ENCODE measurements at regions not wholly inside any gene's neighbourhood (a gene's known extent, or its start where the extent isn't known, plus 50 kb on each side); places are given as distances from the start of the nearest gene placed in this dataset.
"Not testable (repeated sequence)": the region's sequence is repeated elsewhere in the genome, so short reads cannot be mapped to it uniquely, and the experiment has no call there.

- no peak for DNase-seq (ENCODE audit: low spot score)
Measured at GRCh38 chr6:9095729-9096128, 660.4 kb upstream of the SLC35B3 start.

- no peak for DNase-seq (ENCODE audit: low spot score)
Measured at GRCh38 chr6:9095137-9095536, 659.8 kb upstream of the SLC35B3 start.

- DNase-seq (ENCODE audit: low spot score) = no peak
Measured at GRCh38 chr6:9089724-9090123, 654.4 kb upstream of the SLC35B3 start.

- DNase-seq (ENCODE audit: low spot score) = no peak
Measured at GRCh38 chr6:9087470-9087869, 652.1 kb upstream of the SLC35B3 start.

- DNase-seq (ENCODE audit: low spot score) = no peak
Measured at GRCh38 chr6:9086331-9086730, 651.0 kb upstream of the SLC35B3 start.

- no peak for DNase-seq (ENCODE audit: low spot score)
Measured at GRCh38 chr6:9085709-9086070, 650.3 kb upstream of the SLC35B3 start.

GRCh38 chr6:9085054-9085708, 649.8 kb upstream of the SLC35B3 start:
- DNase-seq (ENCODE audit: low spot score) = no peak

GRCh38 chr6:9083108-9083507, 647.8 kb upstream of the SLC35B3 start:
- no peak for DNase-seq (ENCODE audit: low spot score)

GRCh38 chr6:9066726-9067125, 631.4 kb upstream of the SLC35B3 start:
- DNase-seq (ENCODE audit: low spot score) = no peak

GRCh38 chr6:9064156-9064555, 628.8 kb upstream of the SLC35B3 start:
- DNase-seq (ENCODE audit: low spot score) = no peak

GRCh38 chr6:9062596-9062995, 627.3 kb upstream of the SLC35B3 start:
- DNase-seq (ENCODE audit: low spot score) = no peak

- DNase-seq (ENCODE audit: low spot score) = no peak
Measured at GRCh38 chr6:9057937-9058336, 622.6 kb upstream of the SLC35B3 start.

GRCh38 chr6:9056556-9056955, 621.2 kb upstream of the SLC35B3 start:
- no peak for DNase-seq (ENCODE audit: low spot score)

- no peak for DNase-seq (ENCODE audit: low spot score)
Measured at GRCh38 chr6:9044426-9044825, 609.1 kb upstream of the SLC35B3 start.

- DNase-seq (ENCODE audit: low spot score) = no peak
Measured at GRCh38 chr6:9040718-9041117, 605.4 kb upstream of the SLC35B3 start.

- DNase-seq (ENCODE audit: low spot score) = no peak
Measured at GRCh38 chr6:9039258-9039657, 603.9 kb upstream of the SLC35B3 start.

- no peak for DNase-seq (ENCODE audit: low spot score)
Measured at GRCh38 chr6:9028086-9028485, 592.7 kb upstream of the SLC35B3 start.

- no peak for DNase-seq (ENCODE audit: low spot score)
Measured at GRCh38 chr6:9025796-9026394, 590.5 kb upstream of the SLC35B3 start.

GRCh38 chr6:9025228-9025627, 589.9 kb upstream of the SLC35B3 start:
- no peak for DNase-seq (ENCODE audit: low spot score)

- DNase-seq (ENCODE audit: low spot score) = not testable (repeated sequence)
Measured at GRCh38 chr6:9024246-9024645, 588.9 kb upstream of the SLC35B3 start.

GRCh38 chr6:9020001-9020400, 584.7 kb upstream of the SLC35B3 start:
- DNase-seq (ENCODE audit: low spot score) = no peak

- DNase-seq (ENCODE audit: low spot score) = no peak
Measured at GRCh38 chr6:9009931-9010330, 574.6 kb upstream of the SLC35B3 start.

GRCh38 chr6:9007027-9007426, 571.7 kb upstream of the SLC35B3 start:
- DNase-seq (ENCODE audit: low spot score) = no peak

GRCh38 chr6:9002833-9003232, 567.5 kb upstream of the SLC35B3 start:
- DNase-seq (ENCODE audit: low spot score) = no peak

Measured in germinal center (tissue), 1 donor.